GM19035 (cell line): ENCODE measurements at regions not wholly inside any gene's neighbourhood (a gene's known extent, or its start where the extent isn't known, plus 50 kb on each side); places are given as distances from the start of the nearest gene placed in this dataset.

Experiments
- ATAC-seq: cut with Tn5 transposase; IDR thresholded peaks from one replicate; pipeline ENCODE4 v1.9.1; 2021; ENCODE audit not compliant: unreplicated experiment

DNA sequence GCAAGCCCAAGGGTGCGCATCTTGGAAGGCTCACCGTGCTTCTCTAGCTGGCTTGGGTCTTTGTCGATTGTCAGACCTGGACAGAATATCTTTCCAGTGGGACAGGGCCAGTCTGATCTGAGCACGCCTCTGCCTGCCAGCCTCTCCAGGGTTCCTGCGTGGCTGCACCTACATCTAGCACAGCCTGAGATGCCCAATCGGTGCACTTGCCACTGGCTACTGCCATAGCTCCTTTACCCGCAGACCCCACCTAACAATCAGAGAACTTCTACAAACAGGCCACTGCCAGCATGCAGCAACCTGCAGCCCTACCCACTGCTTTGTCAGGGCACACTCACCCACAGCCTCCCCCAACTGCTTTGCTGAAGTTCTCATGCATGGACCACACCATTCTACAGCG, 56.7 kb upstream of the PHACTR3 start:
- ATAC-seq, result no peak
